ENCODE measurements at regions not wholly inside any gene's neighbourhood (a gene's known extent, or its start where the extent isn't known, plus 50 kb on each side); places are given as distances from the start of the nearest gene placed in this dataset.

- no peak for DNase-seq (ENCODE audit: low spot score)
- no peak for TF ChIP-seq TP53 (CRISPR knock-in tag; IDR thresholded peaks at IDR 0.05)
- TF ChIP-seq, protein P1, sequence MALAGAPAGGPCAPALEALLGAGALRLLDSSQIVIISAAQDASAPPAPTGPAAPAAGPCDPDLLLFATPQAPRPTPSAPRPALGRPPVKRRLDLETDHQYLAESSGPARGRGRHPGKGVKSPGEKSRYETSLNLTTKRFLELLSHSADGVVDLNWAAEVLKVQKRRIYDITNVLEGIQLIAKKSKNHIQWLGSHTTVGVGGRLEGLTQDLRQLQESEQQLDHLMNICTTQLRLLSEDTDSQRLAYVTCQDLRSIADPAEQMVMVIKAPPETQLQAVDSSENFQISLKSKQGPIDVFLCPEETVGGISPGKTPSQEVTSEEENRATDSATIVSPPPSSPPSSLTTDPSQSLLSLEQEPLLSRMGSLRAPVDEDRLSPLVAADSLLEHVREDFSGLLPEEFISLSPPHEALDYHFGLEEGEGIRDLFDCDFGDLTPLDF (CRISPR knock-in tag; IDR thresholded peaks at IDR 0.05) = no peak
- TF ChIP-seq ZNF396 (CRISPR knock-in tag; IDR thresholded peaks at IDR 0.05; ENCODE audit: borderline replicate concordance) = no peak
- TF ChIP-seq TEAD1 (CRISPR knock-in tag; IDR thresholded peaks at IDR 0.05) = no peak
- no peak for TF ChIP-seq USF2 (CRISPR knock-in tag; IDR thresholded peaks at IDR 0.05)
- no peak for TF ChIP-seq MYBL2 (CRISPR knock-in tag; IDR thresholded peaks at IDR 0.05)
- TF ChIP-seq ZNF423 (CRISPR knock-in tag; IDR thresholded peaks at IDR 0.05) = no peak
- CTCF ChIA-PET = no interaction called here
- Mint-ChIP-seq H3K27ac (no peak overlapping the region), H3K9me3 (peaks cover 82% of the 10 kb centered on the region), H3K4me1 (no peaks in the 10 kb centered on the region), H3K4me3 (no peak overlapping the region), H3K27me3 (ENCODE audit: low read depth) (peaks cover 3% of the 10 kb centered on the region; the same call in 1 of the 2 replicates), H3K36me3 (peaks cover 62% of the 10 kb centered on the region)
- POLR2A ChIA-PET = no interaction called here
- ATAC-seq = no peak
Observed at GRCh38 chr11:37089439-37089838, 491.4 kb upstream of the RAG2 start.

GRCh38 chr11:37088573-37088910 lies 490.5 kb upstream of the RAG2 start:
- POLR2A ChIA-PET = no interaction called here

More at GRCh38 chr11:37088573-37088910, 490.5 kb upstream of the RAG2 start:
- ATAC-seq = no peak
- Mint-ChIP-seq H3K4me1 (no peaks in the 10 kb centered on the region), H3K4me3 (no peak overlapping the region), H3K27me3 (ENCODE audit: low read depth) (peaks cover 5% of the 10 kb centered on the region), H3K36me3 (peaks cover 61% of the 10 kb centered on the region), H3K9me3 (peaks cover 82% of the 10 kb centered on the region), H3K27ac (no peak overlapping the region)
- TF ChIP-seq OVOL2 (CRISPR knock-in tag; IDR thresholded peaks at IDR 0.05; ENCODE audit: borderline replicate concordance) (no peak), ATF1 (CRISPR knock-in tag; IDR thresholded peaks at IDR 0.05) (no peak), AR (CRISPR knock-in tag; IDR thresholded peaks at IDR 0.05) (no peak), NFE2L1 (CRISPR knock-in tag; IDR thresholded peaks at IDR 0.05) (no peak), GABPB1 (CRISPR knock-in tag; IDR thresholded peaks at IDR 0.05) (no peak), HMGA2 (CRISPR knock-in tag; IDR thresholded peaks at IDR 0.05) (no peak), ATF2 (CRISPR knock-in tag; IDR thresholded peaks at IDR 0.05; ENCODE audit: borderline replicate concordance, low read depth) (no peak), PRDM15 (CRISPR knock-in tag; IDR thresholded peaks at IDR 0.05) (no peak)
- TF ChIP-seq, protein P2, sequence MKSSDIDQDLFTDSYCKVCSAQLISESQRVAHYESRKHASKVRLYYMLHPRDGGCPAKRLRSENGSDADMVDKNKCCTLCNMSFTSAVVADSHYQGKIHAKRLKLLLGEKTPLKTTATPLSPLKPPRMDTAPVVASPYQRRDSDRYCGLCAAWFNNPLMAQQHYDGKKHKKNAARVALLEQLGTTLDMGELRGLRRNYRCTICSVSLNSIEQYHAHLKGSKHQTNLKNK (CRISPR knock-in tag; IDR thresholded peaks at IDR 0.05) = no peak
- TF ChIP-seq, protein P3, sequence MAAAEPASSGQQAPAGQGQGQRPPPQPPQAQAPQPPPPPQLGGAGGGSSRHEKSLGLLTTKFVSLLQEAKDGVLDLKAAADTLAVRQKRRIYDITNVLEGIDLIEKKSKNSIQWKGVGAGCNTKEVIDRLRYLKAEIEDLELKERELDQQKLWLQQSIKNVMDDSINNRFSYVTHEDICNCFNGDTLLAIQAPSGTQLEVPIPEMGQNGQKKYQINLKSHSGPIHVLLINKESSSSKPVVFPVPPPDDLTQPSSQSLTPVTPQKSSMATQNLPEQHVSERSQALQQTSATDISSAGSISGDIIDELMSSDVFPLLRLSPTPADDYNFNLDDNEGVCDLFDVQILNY (CRISPR knock-in tag; IDR thresholded peaks at IDR 0.05) = no peak
- CTCF ChIA-PET = no interaction called here
- no peak for DNase-seq (ENCODE audit: low spot score)

Measured in WTC11 (cell line).